ENCODE measurements at regions not wholly inside any gene's neighbourhood (a gene's known extent, or its start where the extent isn't known, plus 50 kb on each side); places are given as distances from the start of the nearest gene placed in this dataset.

- no peaks in the 10 kb centered on the region for H3K27me3 ChIP-seq (ENCODE audit: insufficient read depth, low read length)
- CTCF ChIA-PET = no interaction called here
- TF ChIP-seq MAX (IDR thresholded peaks at IDR 0.05) (no peak), REST (IDR thresholded peaks at IDR 0.05; ENCODE audit: low read depth) (no peak), EZH2phosphoT487 (IDR thresholded peaks at IDR 0.05; ENCODE audit: borderline replicate concordance) (no peak), ZBTB33 (IDR thresholded peaks at IDR 0.05; ENCODE audit: extremely low read depth, insufficient replicate concordance, low read length) (no peak), SP1 (IDR thresholded peaks at IDR 0.05; ENCODE audit: low read depth) (no peak), ZFX (IDR thresholded peaks at IDR 0.05) (no peak), CEBPB (IDR thresholded peaks at IDR 0.05; ENCODE audit: low read depth) (no peak)
- intact Hi-C loops (cut with micrococcal nuclease) = no loop called here
- BruUV-seq (replicated peaks) = no TSS peak
- no peaks in the 10 kb centered on the region for H3K9me2 ChIP-seq (ENCODE audit: insufficient read depth)
- no peak overlapping the region for H3K4me3 ChIP-seq (replicated peaks in 1 of 2; ENCODE audit: low read depth in 1 of 2, low read length in 2 of 2)
- no peak overlapping the region for H3K9ac ChIP-seq (ENCODE audit: low read length)
- no peak for ATAC-seq
- RAD21 ChIA-PET (ENCODE audit: low non-redundant PET in 1 of 2, low total read pairs in 2 of 2, uncharacterized antibody in 2 of 2, unreplicated experiment in 2 of 2) = no interaction called here
- no peaks in the 10 kb centered on the region; a peak in 1 of 4 replicates for H3K36me3 ChIP-seq (ENCODE audit: control insufficient read depth in 1 of 2, insufficient read depth in 2 of 2, low read length in 2 of 2)
- no peaks in the 10 kb centered on the region for H3K4me1 ChIP-seq (ENCODE audit: control insufficient read depth in 1 of 2, insufficient read depth in 2 of 2, low read length in 2 of 2)
- no peak overlapping the region for H3K27ac ChIP-seq (ENCODE audit: low read depth, low read length)
- no peak overlapping the region for H2AFZ ChIP-seq (ENCODE audit: low read depth, low read length, poor library complexity, severe bottlenecking)
- POLR2A ChIA-PET = no interaction called here
- no peak overlapping the region for H3K4me2 ChIP-seq (ENCODE audit: low read length)
- no peaks in the 10 kb centered on the region for H4K20me1 ChIP-seq (ENCODE audit: insufficient read depth)
- H3K79me2 ChIP-seq (ENCODE audit: insufficient read depth, low read length) = no peaks in the 10 kb centered on the region
- no peaks in the 10 kb centered on the region; a peak in 1 of 4 replicates for H3K9me3 ChIP-seq (ENCODE audit: control insufficient read depth in 1 of 2, insufficient read depth in 1 of 2, low read depth in 1 of 2, low read length in 2 of 2)
- no peak for DNase-seq (ENCODE audit: low read depth, low spot score)
These were observed 1158.9 kb upstream of the EPHA6 start for GRCh38 chr3:95655363-95655986.
